PC-9 (cell line): ENCODE measurements at regions not wholly inside any gene's neighbourhood (a gene's known extent, or its start where the extent isn't known, plus 50 kb on each side); places are given as distances from the start of the nearest gene placed in this dataset.

ENCODE experiments used
- BruUV-seq: library from RNA; stranded (reverse); fragments of 400-500 nt; replicated peaks from 2 replicates; lab custom pipeline; 2021; lab: Mats Ljungman, UMichigan
- CTCF ChIA-PET: fragments of 300-600 bp; sonication (Branson Sonifier 250); formaldehyde crosslinking; loops from one replicate; lab custom pipeline; 2022; ENCODE audit warnings: antibody characterized with exemption; lab: Charles Lee
- POLR2A ChIA-PET: fragments of 300-600 bp; sonication (Branson Sonifier 250); formaldehyde crosslinking; loops from one replicate; lab custom pipeline; 2022; ENCODE audit warnings: antibody characterized with exemption; ENCODE audit not compliant: unreplicated experiment; lab: Charles Lee
- DNase-seq, 2 experiments: peaks; one replicate each; pipeline versions ENCODE4 v3.0.0 to v3.0.0-alpha.2; 2015 to 2022; ENCODE audit warnings: mixed read lengths in 1 of 2
- H2AFZ ChIP-seq: fragments of 200-600 bp; sonication (generic); 2 replicates; pipeline ENCODE4 v1.8.1; 2017; ENCODE audit warnings: antibody characterized with exemption
- H3F3A ChIP-seq: fragments of 200-600 bp; sonication (generic); 2 replicates; pipeline ENCODE4 v1.8.1; 2017; ENCODE audit warnings: antibody characterized with exemption, mild to moderate bottlenecking, low read depth; ENCODE audit not compliant: insufficient read depth
- H3K27ac ChIP-seq: fragments of 200-600 bp; sonication (generic); 2 replicates; pipeline ENCODE4 v1.6.1; 2016; ENCODE audit warnings: mixed run types
- H3K27me3 ChIP-seq: fragments of 200-600 bp; sonication (generic); 2 replicates; pipeline ENCODE4 v1.6.1; 2016; ENCODE audit warnings: low read depth, mixed run types; ENCODE audit not compliant: insufficient read depth
- H3K36me3 ChIP-seq: fragments of 200-600 bp; sonication (generic); 2 replicates; pipeline ENCODE4 v1.6.1; 2016; ENCODE audit warnings: low read depth, mixed run types
- H3K4me1 ChIP-seq: fragments of 200-600 bp; sonication (generic); replicated peaks from 2 replicates; pipeline ENCODE4 v1.6.1; 2016; ENCODE audit warnings: mixed run types; ENCODE audit not compliant: insufficient read depth
- H3K4me2 ChIP-seq: fragments of 200-600 bp; sonication (generic); 2 replicates; pipeline ENCODE4 v1.6.1; 2017; ENCODE audit warnings: mixed run types
- H3K4me3 ChIP-seq: fragments of 200-600 bp; sonication (generic); 2 replicates; pipeline ENCODE4 v1.6.1; 2016; ENCODE audit warnings: mixed run types
- H3K79me2 ChIP-seq: fragments of 200-600 bp; sonication (generic); 2 replicates; pipeline ENCODE4 v1.6.1; 2017; ENCODE audit warnings: low read depth, mixed run types
- H3K9me2 ChIP-seq: fragments of 200-600 bp; sonication (generic); 2 replicates; pipeline ENCODE4 v1.8.1; 2017; ENCODE audit warnings: mild to moderate bottlenecking; ENCODE audit not compliant: insufficient read depth
- H3K9me3 ChIP-seq: fragments of 200-600 bp; sonication (generic); 2 replicates; pipeline ENCODE4 v1.8.1; 2016; ENCODE audit warnings: low read depth; ENCODE audit not compliant: insufficient read depth
- H4K20me1 ChIP-seq: fragments of 200-600 bp; sonication (generic); 2 replicates; pipeline ENCODE4 v1.8.1; 2017; ENCODE audit not compliant: insufficient read depth
- CTCF ChIP-seq: fragments of 200-600 bp; sonication (generic); conservative IDR thresholded peaks from 2 replicates; pipeline ENCODE4 v1.6.1; 2017; ENCODE audit warnings: mixed run types, antibody characterized with exemption, mild to moderate bottlenecking, moderate library complexity
- EZH2 ChIP-seq: fragments of 200-600 bp; sonication (generic); IDR thresholded peaks from 2 replicates; pipeline ENCODE4 v1.8.0; 2017; ENCODE audit warnings: antibody characterized with exemption, low read depth
- intact Hi-C: fragments of 100-400 bp; cut with micrococcal nuclease; formaldehyde crosslinking; loops from one replicate; pipeline ENCODE4 v1.10.0; 2022; ENCODE audit not compliant: unreplicated experiment

GRCh38 chr3:38986901-38987300 lies 64.8 kb downstream of the SCN11A start:
- no peaks in the 10 kb centered on the region for H3K79me2 ChIP-seq
- peaks cover 69% of the 10 kb centered on the region for H3K27me3 ChIP-seq
- no peaks in the 10 kb centered on the region for H3K9me2 ChIP-seq
- H3K27ac ChIP-seq, result no peak overlapping the region
- H3K4me2 ChIP-seq, result no peak overlapping the region
- no peaks in the 10 kb centered on the region for H3F3A ChIP-seq
- no peak overlapping the region for H2AFZ ChIP-seq
- TF ChIP-seq CTCF, result no peak
- TF ChIP-seq EZH2, result no peak
- H4K20me1 ChIP-seq, result no peaks in the 10 kb centered on the region
- no peaks in the 10 kb centered on the region for H3K9me3 ChIP-seq
- CTCF ChIA-PET, result interaction anchor here (0.6 kb wide), 1 partner anchor 22 kb away, joined by 5 read pairs; no protein-coding TSS in a partner anchor
- DNase-seq, result no peak
- POLR2A ChIA-PET, result no interaction called here
- no TSS peak for BruUV-seq
- H3K36me3 ChIP-seq, result no peaks in the 10 kb centered on the region
- H3K4me3 ChIP-seq, result no peak overlapping the region
- intact Hi-C loops, result no loop called here
- H3K4me1 ChIP-seq, result no peaks in the 10 kb centered on the region

- no peaks in the 10 kb centered on the region for H3K9me3 ChIP-seq
- no peaks in the 10 kb centered on the region for H3K9me2 ChIP-seq
- TF ChIP-seq EZH2 (no peak), CTCF (no peak)
- H3K27me3 ChIP-seq, result peaks cover 74% of the 10 kb centered on the region
- intact Hi-C loops, result no loop called here
- H3K4me3 ChIP-seq, result no peak overlapping the region
- no peaks in the 10 kb centered on the region for H4K20me1 ChIP-seq
- ChIA-PET CTCF (no interaction called here), POLR2A (no interaction called here)
- DNase-seq, result no peak
- no peak overlapping the region for H3K27ac ChIP-seq
- H2AFZ ChIP-seq, result no peak overlapping the region
- no peaks in the 10 kb centered on the region for H3K36me3 ChIP-seq
- no TSS peak for BruUV-seq
- no peaks in the 10 kb centered on the region for H3K4me1 ChIP-seq
- no peaks in the 10 kb centered on the region for H3F3A ChIP-seq
- H3K79me2 ChIP-seq, result no peaks in the 10 kb centered on the region
- H3K4me2 ChIP-seq, result no peak overlapping the region
Measured at GRCh38 chr3:38985981-38986380, 65.8 kb downstream of the SCN11A start.

- H2AFZ ChIP-seq, result no peak overlapping the region
- H3K4me2 ChIP-seq, result no peak overlapping the region
- ChIA-PET CTCF (no interaction called here), POLR2A (no interaction called here)
- no peaks in the 10 kb centered on the region for H4K20me1 ChIP-seq
- no peaks in the 10 kb centered on the region for H3K9me2 ChIP-seq
- H3K9me3 ChIP-seq, result no peaks in the 10 kb centered on the region
- TF ChIP-seq EZH2, result no peak
- TF ChIP-seq CTCF, result no peak
- H3K4me1 ChIP-seq, result no peaks in the 10 kb centered on the region
- no peak overlapping the region for H3K27ac ChIP-seq
- no peaks in the 10 kb centered on the region for H3F3A ChIP-seq
- DNase-seq, result no peak
- peaks cover 74% of the 10 kb centered on the region for H3K27me3 ChIP-seq
- no peaks in the 10 kb centered on the region for H3K36me3 ChIP-seq
- H3K79me2 ChIP-seq, result no peaks in the 10 kb centered on the region
- intact Hi-C loops, result no loop called here
- H3K4me3 ChIP-seq, result no peak overlapping the region
- no TSS peak for BruUV-seq
Measured at GRCh38 chr3:38985581-38985980, 66.2 kb downstream of the SCN11A start.
